K562 (cell line): ENCODE measurements at regions not wholly inside any gene's neighbourhood (a gene's known extent, or its start where the extent isn't known, plus 50 kb on each side); places are given as distances from the start of the nearest gene placed in this dataset.
A peak's percentile ranks its signal among the peaks of the same experiment; 100 is the strongest.

Experiments used
- ATAC-seq: fragments of 200-7000 bp; cut with Tn5 transposase; 3 replicates; pipeline ENCODE4 v1.9.1; 2020; ENCODE audit warnings: moderate library complexity
- BruUV-seq: library from RNA; stranded (reverse); fragments of 400-500 nt; replicated peaks from 2 replicates; lab custom pipeline; 2021; lab: Mats Ljungman, UMichigan
- CTCF ChIA-PET: fragments of 300-600 bp; formaldehyde crosslinking; extraction: SDS; loops from one replicate; lab custom pipeline; 2021; ENCODE audit warnings: low intra/inter-chr PET ratio; lab: Yijun Ruan, JAX
- POLR2A ChIA-PET: fragments of 300-600, 350-650 bp; sonication (Branson Sonifier 250); formaldehyde crosslinking; extraction: SDS; loops from one replicate; lab custom pipeline; 2021; ENCODE audit warnings: antibody characterized with exemption, inconsistent platforms; lab: Yijun Ruan, JAX
- DNase-seq, 4 experiments: peaks; one replicate each; pipeline versions ENCODE4 v3.0.0 to v3.0.0-alpha.2; 2011 to 2018; ENCODE audit warnings: low spot score in 3 of 4, mixed read lengths in 3 of 4; ENCODE audit errors: extremely low read depth in 1 of 4
- FAIRE-seq: peaks from 2 replicates; lab custom pipeline; 2011; peaks lifted over from hg19 to GRCh38; lab: Jason Lieb, UNC
- H2AFZ ChIP-seq: 2 replicates; pipeline ENCODE4 v1.6.0; 2011; ENCODE audit warnings: low read depth, low read length, control low read depth, inconsistent platforms
- H3K27ac ChIP-seq: fragments of 200-600 bp; 3 replicates; pipeline ENCODE4 v1.8.0; 2011; ENCODE audit warnings: low read depth, mild to moderate bottlenecking, control low read depth, inconsistent platforms, low read length, moderate library complexity, mixed read lengths; ENCODE audit errors: extremely low read depth
- H3K27me3 ChIP-seq, 2 experiments: fragments of 300-600 bp in 1 of 2; 2 replicates in 1 of 2; 3 replicates in 1 of 2; pipeline versions ENCODE4 v1.6.0 to v1.8.0; 2011; ENCODE audit warnings: inconsistent platforms in 2 of 2, low read length in 2 of 2, mild to moderate bottlenecking in 1 of 2, mixed read lengths in 1 of 2, moderate library complexity in 1 of 2; ENCODE audit not compliant: control insufficient read depth in 2 of 2, insufficient read depth in 2 of 2
- H3K36me3 ChIP-seq: fragments of 300-600 bp; 3 replicates; pipeline ENCODE4 v1.8.0; 2011; ENCODE audit warnings: mild to moderate bottlenecking, low read length, inconsistent platforms; ENCODE audit not compliant: control insufficient read depth, insufficient read depth
- H3K4me1 ChIP-seq, 2 experiments: fragments of 200-600 bp in 1 of 2; replicated peaks in 1 of 2; 2 replicates in 1 of 2; 3 replicates in 1 of 2; pipeline versions ENCODE4 v1.5.1 to v1.8.0; 2011; ENCODE audit warnings: inconsistent platforms in 2 of 2, low read length in 2 of 2, mild to moderate bottlenecking in 1 of 2, mixed read lengths in 1 of 2, moderate library complexity in 1 of 2; ENCODE audit not compliant: control insufficient read depth in 2 of 2, insufficient read depth in 2 of 2
- H3K4me2 ChIP-seq: 2 replicates; pipeline ENCODE4 v1.6.1; 2011; ENCODE audit warnings: low read length, control low read depth, inconsistent platforms, mixed read lengths; ENCODE audit not compliant: insufficient read depth
- H3K4me3 ChIP-seq: fragments of 200-600 bp; sonication (generic), shearing (Covaris generic); 2 replicates; pipeline ENCODE4 v1.5.1; 2016; ENCODE audit warnings: control low read depth, inconsistent platforms
- H3K79me2 ChIP-seq: fragments of 200-600 bp; 3 replicates; pipeline ENCODE4 v1.8.0; 2011; ENCODE audit warnings: low read length, inconsistent platforms; ENCODE audit not compliant: control insufficient read depth, insufficient read depth
- H3K9ac ChIP-seq, 2 experiments: 2 replicates each; pipeline versions ENCODE4 v1.6.0 to v1.6.1; 2011; ENCODE audit warnings: low read depth in 2 of 2, low read length in 2 of 2, control low read depth in 1 of 2, inconsistent platforms in 1 of 2, mild to moderate bottlenecking in 1 of 2, mixed read lengths in 1 of 2; ENCODE audit not compliant: insufficient read depth in 1 of 2
- H3K9me1 ChIP-seq: one replicate; pipeline ENCODE4 v1.6.0; 2011; ENCODE audit warnings: inconsistent platforms, mild to moderate bottlenecking, low read length, moderate library complexity; ENCODE audit not compliant: control insufficient read depth, insufficient read depth
- H3K9me3 ChIP-seq: replicated peaks from 2 replicates; pipeline ENCODE4 v1.5.1; 2011; ENCODE audit warnings: low read depth, low read length, inconsistent platforms; ENCODE audit not compliant: control insufficient read depth, insufficient read depth
- H4K20me1 ChIP-seq: replicated peaks from 2 replicates; pipeline ENCODE4 v1.6.1; 2011; ENCODE audit warnings: low read length, inconsistent platforms, mixed read lengths; ENCODE audit not compliant: control insufficient read depth, insufficient read depth
- CC2D1A ChIP-seq: fragments of 450-650 bp; IDR thresholded peaks from 2 replicates; pipeline ENCODE4 v1.6.1; 2017; ENCODE audit warnings: mild to moderate bottlenecking
- NFIC ChIP-seq: fragments of 450-650 bp; IDR thresholded peaks from 2 replicates; pipeline ENCODE4 v1.6.1; 2017; ENCODE audit warnings: mild to moderate bottlenecking, inconsistent platforms
- PKNOX1 ChIP-seq: fragments of 450-650 bp; IDR thresholded peaks from 2 replicates; pipeline ENCODE4 v1.6.1; 2016
- ZNF644 ChIP-seq: fragments of 200-800 bp; sonication (Bioruptor generic); IDR thresholded peaks from 2 replicates; pipeline ENCODE4 v1.6.1; 2016; ENCODE audit warnings: low read depth, missing genetic modification characterization, missing compliant biosample characterization
- WGBS: fragments of 100-300 bp; shearing (Covaris generic); methylation state at CpG from one replicate; pipeline ENCODE4 v1.1.6; 2016; ENCODE audit warnings: low coverage, mixed read lengths; ENCODE audit not compliant: insufficient coverage; ENCODE audit errors: missing lambda C conversion rate; 5-methylcytosine and 5-hydroxymethylcytosine counted together
- in situ Hi-C: fragments of 300-500 bp; cut with MboI; formaldehyde crosslinking; loops from 4 replicates; pipeline ENCODE4 v1.15.0; 2018; ENCODE audit warnings: inconsistent platforms, mixed read lengths
- intact Hi-C: fragments of 100-400 bp; cut with micrococcal nuclease; formaldehyde crosslinking; loops from 2 replicates; pipeline ENCODE4 v1.14.2; 2022

GRCh38 chr2:187994464-187995331 lies 297.0 kb upstream of the GULP1 start:
- Histone ChIP-seq H3K4me1 (no peaks in the 10 kb centered on the region), H3K9me3 (no peaks in the 10 kb centered on the region), H3K4me3 (no peak overlapping the region), H2AFZ (no peak overlapping the region), H3K4me2 (no peak overlapping the region), H3K36me3 (no peaks in the 10 kb centered on the region), H4K20me1 (no peaks in the 10 kb centered on the region), H3K27me3 (no peaks in the 10 kb centered on the region; a peak in 1 of 5 replicates), H3K9ac (no peak overlapping the region), H3K79me2 (no peaks in the 10 kb centered on the region), H3K27ac (no peak overlapping the region), H3K9me1 (no peaks in the 10 kb centered on the region)
- FAIRE-seq (no peak), ATAC-seq (no peak), DNase-seq (no peak)
- BruUV-seq = no TSS peak
- 0 out of 2 replicates have a peak, but pooled peaks have one; percentile 28 for TF ChIP-seq NFIC
- TF ChIP-seq ZNF644 = no peak
- intact Hi-C loops = no loop called here
- WGBS = 0% methylated on average over 3 of the region's 5 CpGs
- POLR2A ChIA-PET = interaction anchor here (0.6 kb wide), 1 partner anchor 71 kb away, joined by 3 read pairs; no protein-coding TSS in a partner anchor
- in situ Hi-C loops = no loop called here
- CTCF ChIA-PET = no interaction called here

- Histone ChIP-seq H3K36me3 (no peaks in the 10 kb centered on the region), H3K79me2 (no peaks in the 10 kb centered on the region), H3K9me3 (no peaks in the 10 kb centered on the region), H3K9ac (no peak overlapping the region), H3K4me1 (no peaks in the 10 kb centered on the region), H3K9me1 (no peaks in the 10 kb centered on the region), H2AFZ (no peak overlapping the region), H3K27ac (no peak overlapping the region), H3K4me3 (no peak overlapping the region), H3K27me3 (no peaks in the 10 kb centered on the region; a peak in 1 of 5 replicates), H3K4me2 (no peak overlapping the region), H4K20me1 (no peaks in the 10 kb centered on the region)
- ChIA-PET CTCF (no interaction called here), POLR2A (interaction anchor here (0.6 kb wide), 1 partner anchor 70 kb away, joined by 3 read pairs; no protein-coding TSS in a partner anchor)
- TF ChIP-seq PKNOX1 (0 out of 2 replicates have a peak, but pooled peaks have one; percentile 35), CC2D1A (no peak)
- 0% methylated on average over 5 of the region's 6 CpGs for WGBS
- FAIRE-seq (no peak), DNase-seq (no peak), ATAC-seq (no peak)
- no TSS peak for BruUV-seq
- intact Hi-C loops (no loop called here), in situ Hi-C loops (no loop called here)
Observed at GRCh38 chr2:187995556-187995955, 296.1 kb upstream of the GULP1 start.
